ENCODE measurements at regions not wholly inside any gene's neighbourhood (a gene's known extent, or its start where the extent isn't known, plus 50 kb on each side); places are given as distances from the start of the nearest gene placed in this dataset.
"Not testable (repeated sequence)": the region's sequence is repeated elsewhere in the genome, so short reads cannot be mapped to it uniquely, and the experiment has no call there.

DNA sequence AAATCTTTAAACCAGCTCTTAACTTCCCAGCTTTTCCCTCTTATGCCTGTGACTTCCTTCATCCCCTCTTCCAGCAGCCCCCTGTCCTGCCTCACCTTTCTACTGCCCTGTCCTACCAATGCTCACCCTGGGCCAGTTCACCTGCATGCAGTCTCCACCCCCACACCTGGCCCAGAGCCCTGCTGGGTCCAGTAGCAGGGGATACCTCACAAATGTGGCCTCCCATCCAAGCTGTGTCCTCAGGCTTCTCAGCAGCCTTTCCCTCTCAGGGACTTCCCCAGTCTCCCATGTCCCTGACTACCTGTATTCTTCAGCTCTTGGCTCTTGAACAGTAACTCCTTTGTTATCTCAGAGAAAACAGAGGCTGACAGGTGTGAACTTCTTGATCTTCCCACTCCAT, 503.2 kb downstream of the MFSD1 start:
- no peak overlapping the region for H3K4me3 ChIP-seq
- peaks cover 0 to 8% (median 0%) of the 10 kb centered on the region in 3 donors for H3K4me1 ChIP-seq
- H3K9me3 ChIP-seq, result no peaks in the 10 kb centered on the region
- H3K27ac ChIP-seq, result no peak overlapping the region
- H3K36me3 ChIP-seq, result no peaks in the 10 kb centered on the region
- no peak for TF ChIP-seq EP300 (IDR thresholded peaks at IDR 0.05)
- no peak for TF ChIP-seq POLR2AphosphoS5 (IDR thresholded peaks at IDR 0.05)
- TF ChIP-seq, protein P1, sequence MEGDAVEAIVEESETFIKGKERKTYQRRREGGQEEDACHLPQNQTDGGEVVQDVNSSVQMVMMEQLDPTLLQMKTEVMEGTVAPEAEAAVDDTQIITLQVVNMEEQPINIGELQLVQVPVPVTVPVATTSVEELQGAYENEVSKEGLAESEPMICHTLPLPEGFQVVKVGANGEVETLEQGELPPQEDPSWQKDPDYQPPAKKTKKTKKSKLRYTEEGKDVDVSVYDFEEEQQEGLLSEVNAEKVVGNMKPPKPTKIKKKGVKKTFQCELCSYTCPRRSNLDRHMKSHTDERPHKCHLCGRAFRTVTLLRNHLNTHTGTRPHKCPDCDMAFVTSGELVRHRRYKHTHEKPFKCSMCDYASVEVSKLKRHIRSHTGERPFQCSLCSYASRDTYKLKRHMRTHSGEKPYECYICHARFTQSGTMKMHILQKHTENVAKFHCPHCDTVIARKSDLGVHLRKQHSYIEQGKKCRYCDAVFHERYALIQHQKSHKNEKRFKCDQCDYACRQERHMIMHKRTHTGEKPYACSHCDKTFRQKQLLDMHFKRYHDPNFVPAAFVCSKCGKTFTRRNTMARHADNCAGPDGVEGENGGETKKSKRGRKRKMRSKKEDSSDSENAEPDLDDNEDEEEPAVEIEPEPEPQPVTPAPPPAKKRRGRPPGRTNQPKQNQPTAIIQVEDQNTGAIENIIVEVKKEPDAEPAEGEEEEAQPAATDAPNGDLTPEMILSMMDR (IDR thresholded peaks at IDR 0.05), result no peak
- no peak for TF ChIP-seq POLR2A (IDR thresholded peaks at IDR 0.05)
- H3K27me3 ChIP-seq, result no peaks in the 10 kb centered on the region
- ATAC-seq, result no peak

DNA sequence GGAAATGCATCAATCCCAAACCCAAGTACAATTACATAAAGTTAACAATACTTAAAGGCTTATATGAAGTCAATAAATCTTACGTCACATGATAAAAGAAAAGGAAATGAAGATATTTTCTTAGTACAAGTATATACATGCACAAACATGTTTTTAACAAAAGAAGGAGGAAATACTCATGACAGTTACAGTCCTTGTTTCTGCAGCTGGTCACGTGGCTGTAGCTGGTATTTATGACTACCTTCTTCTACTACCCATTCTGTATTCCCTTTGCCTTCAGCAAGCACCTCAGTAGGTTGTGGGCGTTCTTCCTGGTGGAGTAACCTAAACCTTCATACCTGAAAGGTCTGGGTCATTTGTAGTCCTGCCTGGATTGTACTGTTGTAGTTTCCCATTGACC, 514.9 kb downstream of the MFSD1 start:
- not testable (repeated sequence) for H3K36me3 ChIP-seq, ATAC-seq, H3K9me3 ChIP-seq, H3K27ac ChIP-seq, H3K4me1 ChIP-seq, H3K4me3 ChIP-seq, H3K27me3 ChIP-seq
- 68 to 72% methylated on average over 2 to 3 of the region's 3 CpGs for WGBS, 2 donors (ENCODE audit: low coverage in 1 of 2)

DNA sequence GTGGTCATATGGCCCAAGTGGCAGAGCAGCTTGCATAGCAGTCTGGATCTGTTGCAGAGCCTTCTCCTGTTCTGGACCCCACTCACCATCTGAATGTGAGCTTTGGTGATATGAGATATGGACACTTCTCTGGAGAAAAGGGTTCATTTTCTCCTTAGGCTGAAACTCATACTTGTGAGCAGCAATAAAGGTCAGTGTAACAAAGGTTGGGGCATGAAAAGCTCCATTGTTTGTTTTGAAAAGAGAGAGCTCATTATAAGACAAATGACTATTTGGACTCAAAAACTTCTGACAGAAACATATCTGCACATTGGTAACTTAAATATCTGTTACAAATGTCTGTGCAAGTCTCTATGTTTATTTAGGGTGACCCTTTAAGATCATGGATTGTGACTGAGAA, 517.3 kb downstream of the MFSD1 start:
- Histone ChIP-seq H3K27me3 (no peaks in the 10 kb centered on the region), H3K4me1 (no peaks in the 10 kb centered on the region), H3K36me3 (no peaks in the 10 kb centered on the region), H3K4me3 (no peak overlapping the region), H3K27ac (no peak overlapping the region), H3K9me3 (no peaks in the 10 kb centered on the region)
- ATAC-seq, result no peak
- TF ChIP-seq, protein P1 (IDR thresholded peaks at IDR 0.05), result no peak
- TF ChIP-seq EP300 (IDR thresholded peaks at IDR 0.05), result no peak
- TF ChIP-seq POLR2AphosphoS5 (IDR thresholded peaks at IDR 0.05), result no peak
- TF ChIP-seq POLR2A (IDR thresholded peaks at IDR 0.05), result no peak

DNA sequence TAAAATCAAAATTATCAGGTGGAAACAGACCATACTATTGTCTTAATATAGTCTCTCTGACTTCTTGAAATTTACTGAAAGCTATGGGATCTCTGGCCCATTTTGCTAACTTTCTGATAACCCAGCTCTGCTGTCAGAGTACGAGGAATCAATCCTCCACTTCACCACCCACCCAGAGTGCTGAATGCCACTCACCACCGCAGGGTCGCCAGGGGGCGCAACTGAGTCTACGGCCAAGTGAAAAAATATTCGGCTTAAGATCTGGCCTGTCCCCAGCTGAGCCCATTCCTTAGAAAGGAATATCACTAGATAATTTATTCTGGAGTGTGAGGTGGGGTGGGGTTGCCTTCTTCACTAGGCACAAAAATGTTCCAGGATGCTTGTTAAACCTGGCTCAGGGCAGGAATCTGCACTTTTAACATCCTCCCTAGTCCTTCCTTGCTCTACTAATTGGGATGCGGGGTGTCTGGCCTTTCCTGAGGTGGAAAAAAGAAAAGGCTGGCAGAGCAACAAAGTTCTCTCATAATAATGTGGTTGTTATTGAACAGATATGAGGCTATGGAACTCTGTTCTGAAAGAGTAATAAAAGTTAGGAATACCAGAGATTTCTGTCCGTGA, 520.6 kb downstream of the MFSD1 start:
- H3K27ac ChIP-seq, result no peak overlapping the region
- H3K9me3 ChIP-seq, result no peaks in the 10 kb centered on the region
- no peaks in the 10 kb centered on the region for H3K36me3 ChIP-seq
- 23 to 40% methylated on average over 5 to 7 of the region's 8 CpGs for WGBS, 2 donors (ENCODE audit: low coverage in 1 of 2)
- no peak for ATAC-seq
- no peaks in the 10 kb centered on the region for H3K4me1 ChIP-seq
- no peaks in the 10 kb centered on the region for H3K27me3 ChIP-seq
- TF ChIP-seq POLR2AphosphoS5 (IDR thresholded peaks at IDR 0.05), result no peak
- TF ChIP-seq, protein P1 (IDR thresholded peaks at IDR 0.05), result peak in 1 of 4 experiments; percentile 55
- no peak overlapping the region for H3K4me3 ChIP-seq

DNA sequence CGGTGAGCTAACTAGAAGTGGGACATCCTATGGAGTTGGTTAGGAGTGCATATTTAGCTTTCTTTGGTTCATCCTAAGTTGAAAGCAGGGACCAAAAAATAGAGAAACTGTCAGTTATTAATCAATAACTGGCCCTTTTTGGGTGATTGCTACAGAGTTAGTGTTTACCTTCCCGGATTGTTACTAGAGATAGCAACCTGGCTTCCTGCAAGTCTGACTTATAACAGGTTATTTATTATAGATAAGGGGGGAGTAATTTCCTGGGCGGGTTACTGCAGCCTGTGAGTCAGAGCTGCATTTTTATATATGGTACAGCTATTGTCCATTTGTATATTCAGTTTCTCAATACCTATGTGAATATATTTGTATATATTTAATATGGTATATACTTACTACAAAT, 522.0 kb downstream of the MFSD1 start:
- 74 to 81% methylated on average over 3 of the region's 3 CpGs for WGBS, 2 donors (ENCODE audit: low coverage in 1 of 2)
- H3K4me1 ChIP-seq, result no peaks in the 10 kb centered on the region
- H3K27ac ChIP-seq, result no peak overlapping the region
- H3K9me3 ChIP-seq, result no peaks in the 10 kb centered on the region
- no peak for ATAC-seq
- no peak for TF ChIP-seq POLR2A (IDR thresholded peaks at IDR 0.05)
- H3K4me3 ChIP-seq, result no peak overlapping the region
- H3K36me3 ChIP-seq, result no peaks in the 10 kb centered on the region
- no peaks in the 10 kb centered on the region for H3K27me3 ChIP-seq

DNA sequence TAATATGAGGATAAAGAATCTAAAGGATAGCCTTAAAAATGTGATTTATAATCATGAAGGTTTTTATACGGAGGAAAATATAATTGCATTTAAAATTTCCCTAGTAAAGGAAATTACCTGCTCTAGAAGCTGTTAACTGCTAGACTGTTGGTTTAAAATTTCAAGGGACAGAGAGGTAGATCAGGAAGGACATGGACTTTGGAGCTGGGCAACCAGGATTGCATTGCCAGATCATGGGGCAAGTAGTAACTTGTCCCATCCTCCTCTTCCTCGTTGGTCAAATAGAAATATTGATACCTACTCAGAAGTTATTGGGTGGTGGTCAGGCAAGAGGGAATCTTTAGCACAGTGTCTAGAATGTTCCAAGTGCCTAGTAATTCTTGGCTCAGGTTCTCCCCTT, 525.1 kb downstream of the MFSD1 start:
- Histone ChIP-seq H3K27me3 (no peaks in the 10 kb centered on the region), H3K4me1 (no peaks in the 10 kb centered on the region), H3K36me3 (no peaks in the 10 kb centered on the region), H3K27ac (no peak overlapping the region), H3K4me3 (no peak overlapping the region), H3K9me3 (no peaks in the 10 kb centered on the region)
- no peak for ATAC-seq
- 43 to 85% methylated on average over 2 of the region's 2 CpGs for WGBS, 2 donors (ENCODE audit: low coverage in 1 of 2)
- TF ChIP-seq POLR2A (IDR thresholded peaks at IDR 0.05), result no peak
- no peak for TF ChIP-seq POLR2AphosphoS5 (IDR thresholded peaks at IDR 0.05)
- no peak for TF ChIP-seq EP300 (IDR thresholded peaks at IDR 0.05)
- TF ChIP-seq, protein P1 (IDR thresholded peaks at IDR 0.05), result no peak

Measured in gastroesophageal sphincter (tissue), 4 donors.